Vagina (tissue), 2 donors: ENCODE measurements at regions not wholly inside any gene's neighbourhood (a gene's known extent, or its start where the extent isn't known, plus 50 kb on each side); places are given as distances from the start of the nearest gene placed in this dataset.

ENCODE experiments used
- DNase-seq, 2 donors: peaks; one replicate each; pipeline ENCODE4 v3.0.0-alpha.2; 2017; ENCODE audit errors: extremely low spot score in 2 of 2
- H3K27ac ChIP-seq: fragments of 200-600 bp; sonication (generic); one replicate; pipeline ENCODE4 v1.5.1; 2019
- H3K27me3 ChIP-seq: fragments of 200-600 bp; sonication (generic); one replicate; pipeline ENCODE4 v1.5.1; 2019
- H3K36me3 ChIP-seq, 2 donors: fragments of 200-600 bp; sonication (generic); one replicate each; pipeline ENCODE4 v1.5.1; 2017 to 2019
- H3K4me1 ChIP-seq: fragments of 200-600 bp; sonication (generic); one replicate; pipeline ENCODE4 v1.5.1; 2019
- H3K4me3 ChIP-seq, 2 donors: fragments of 200-600 bp; sonication (generic); 1 replicate in 1 of 2; 2 replicates in 1 of 2; pipeline ENCODE4 v1.5.1; 2016 to 2019
- H3K9me3 ChIP-seq: fragments of 200-600 bp; sonication (generic); one replicate; pipeline ENCODE4 v1.5.1; 2019
- POLR2A ChIP-seq, 2 donors: fragments of 450-650 bp; IDR thresholded peaks; one replicate each; pipeline ENCODE4 v1.6.1; 2017; ENCODE audit warnings: antibody characterized with exemption in 2 of 2, mild to moderate bottlenecking in 2 of 2, moderate library complexity in 2 of 2
- POLR2AphosphoS5 ChIP-seq, 2 donors: sonication (generic); formaldehyde crosslinking; IDR thresholded peaks; one replicate each; pipeline ENCODE4 v1.9.0; 2017; ENCODE audit warnings: antibody characterized with exemption in 2 of 2, mild to moderate bottlenecking in 2 of 2, low read depth in 1 of 2; ENCODE audit not compliant: insufficient read depth in 1 of 2
- intact Hi-C: fragments of 100-400 bp; cut with DNase I; formaldehyde crosslinking; loops from one replicate; pipeline ENCODE4 v1.15.1; 2023
- TF ChIP-seq, protein P1 (sequence below), 3 experiments: fragments of 450-650 bp in 2 of 3; fragments of 200-600 bp in 1 of 3; sonication (generic) in 1 of 3; IDR thresholded peaks; one replicate each; pipeline ENCODE4 v1.5.1; 2017 to 2019; ENCODE audit warnings: antibody characterized with exemption in 3 of 3, mild to moderate bottlenecking in 2 of 3, moderate library complexity in 2 of 3

DNA sequence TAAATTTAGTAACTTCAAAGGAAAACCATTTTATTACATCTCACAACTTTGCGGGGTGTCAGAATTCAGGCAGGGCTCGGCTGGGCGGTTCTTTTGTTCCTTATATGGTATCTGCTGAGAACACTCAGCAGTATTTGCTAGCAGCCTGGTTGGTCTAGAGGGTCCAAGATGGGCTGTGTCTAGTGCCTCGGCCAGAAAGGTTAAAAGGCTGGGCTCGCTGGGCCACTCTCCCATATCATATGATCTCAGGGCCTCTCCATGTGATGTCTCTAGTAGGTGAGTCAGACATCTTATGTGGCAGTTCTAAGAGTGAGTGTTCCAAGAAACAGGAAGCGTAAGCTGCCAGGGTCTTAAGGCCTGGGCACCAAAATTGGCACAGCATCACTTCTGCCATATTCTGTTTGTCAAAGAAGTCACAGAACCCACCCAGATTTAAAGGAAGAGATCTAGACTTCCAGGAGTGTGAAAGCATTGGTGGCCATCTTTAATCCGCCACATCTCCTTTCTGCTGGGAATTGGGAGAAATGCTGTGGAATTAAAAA is 100.9 kb upstream of the ATP6AP2 start:
- intact Hi-C loops: no loop called here
- Histone ChIP-seq H3K4me1 (no peaks in the 10 kb centered on the region), H3K4me3 (no peak overlapping the region), H3K27ac (no peak overlapping the region), H3K36me3 (no peaks in the 10 kb centered on the region), H3K9me3 (no peaks in the 10 kb centered on the region), H3K27me3 (no peaks in the 10 kb centered on the region)
- no peak for DNase-seq
- no peak for TF ChIP-seq POLR2AphosphoS5 (IDR thresholded peaks at IDR 0.05; ENCODE audit: insufficient read depth in 1 of 2, low read depth in 1 of 2)
- TF ChIP-seq POLR2A (IDR thresholded peaks at IDR 0.05): no peak
- TF ChIP-seq, protein P1, sequence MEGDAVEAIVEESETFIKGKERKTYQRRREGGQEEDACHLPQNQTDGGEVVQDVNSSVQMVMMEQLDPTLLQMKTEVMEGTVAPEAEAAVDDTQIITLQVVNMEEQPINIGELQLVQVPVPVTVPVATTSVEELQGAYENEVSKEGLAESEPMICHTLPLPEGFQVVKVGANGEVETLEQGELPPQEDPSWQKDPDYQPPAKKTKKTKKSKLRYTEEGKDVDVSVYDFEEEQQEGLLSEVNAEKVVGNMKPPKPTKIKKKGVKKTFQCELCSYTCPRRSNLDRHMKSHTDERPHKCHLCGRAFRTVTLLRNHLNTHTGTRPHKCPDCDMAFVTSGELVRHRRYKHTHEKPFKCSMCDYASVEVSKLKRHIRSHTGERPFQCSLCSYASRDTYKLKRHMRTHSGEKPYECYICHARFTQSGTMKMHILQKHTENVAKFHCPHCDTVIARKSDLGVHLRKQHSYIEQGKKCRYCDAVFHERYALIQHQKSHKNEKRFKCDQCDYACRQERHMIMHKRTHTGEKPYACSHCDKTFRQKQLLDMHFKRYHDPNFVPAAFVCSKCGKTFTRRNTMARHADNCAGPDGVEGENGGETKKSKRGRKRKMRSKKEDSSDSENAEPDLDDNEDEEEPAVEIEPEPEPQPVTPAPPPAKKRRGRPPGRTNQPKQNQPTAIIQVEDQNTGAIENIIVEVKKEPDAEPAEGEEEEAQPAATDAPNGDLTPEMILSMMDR (IDR thresholded peaks at IDR 0.05): no peak

- Histone ChIP-seq H3K4me3 (no peak overlapping the region), H3K4me1 (no peaks in the 10 kb centered on the region), H3K27ac (no peak overlapping the region), H3K9me3 (no peaks in the 10 kb centered on the region), H3K27me3 (no peaks in the 10 kb centered on the region), H3K36me3 (no peaks in the 10 kb centered on the region)
- TF ChIP-seq, protein P1 (IDR thresholded peaks at IDR 0.05): no peak
- TF ChIP-seq POLR2AphosphoS5 (IDR thresholded peaks at IDR 0.05; ENCODE audit: insufficient read depth in 1 of 2, low read depth in 1 of 2) (no peak), POLR2A (IDR thresholded peaks at IDR 0.05) (no peak)
- no peak for DNase-seq
- intact Hi-C loops: no loop called here
These were observed 102.2 kb upstream of the ATP6AP2 start for GRCh38 chrX:40478474-40479065.

- intact Hi-C loops: no loop called here
- H3K4me3 ChIP-seq: no peak overlapping the region
- TF ChIP-seq POLR2A (IDR thresholded peaks at IDR 0.05) (no peak), POLR2AphosphoS5 (IDR thresholded peaks at IDR 0.05; ENCODE audit: insufficient read depth in 1 of 2, low read depth in 1 of 2) (no peak)
- TF ChIP-seq, protein P1 (IDR thresholded peaks at IDR 0.05): no peak
- H3K27ac ChIP-seq: no peak overlapping the region
- H3K4me1 ChIP-seq: no peaks in the 10 kb centered on the region
- DNase-seq: no peak
- H3K36me3 ChIP-seq: no peaks in the 10 kb centered on the region
- no peaks in the 10 kb centered on the region for H3K9me3 ChIP-seq
- no peaks in the 10 kb centered on the region for H3K27me3 ChIP-seq
These were observed 103.8 kb upstream of the ATP6AP2 start for GRCh38 chrX:40476958-40477357.

- no peak for DNase-seq
- Histone ChIP-seq H3K9me3 (no peaks in the 10 kb centered on the region), H3K27me3 (no peaks in the 10 kb centered on the region), H3K4me1 (no peaks in the 10 kb centered on the region), H3K4me3 (no peak overlapping the region), H3K36me3 (no peaks in the 10 kb centered on the region), H3K27ac (no peak overlapping the region)
- TF ChIP-seq POLR2A (IDR thresholded peaks at IDR 0.05) (no peak), POLR2AphosphoS5 (IDR thresholded peaks at IDR 0.05; ENCODE audit: insufficient read depth in 1 of 2, low read depth in 1 of 2) (no peak)
- TF ChIP-seq, protein P1 (IDR thresholded peaks at IDR 0.05): no peak
- intact Hi-C loops: no loop called here
These were observed 106.1 kb upstream of the ATP6AP2 start for GRCh38 chrX:40474645-40475044.

DNA sequence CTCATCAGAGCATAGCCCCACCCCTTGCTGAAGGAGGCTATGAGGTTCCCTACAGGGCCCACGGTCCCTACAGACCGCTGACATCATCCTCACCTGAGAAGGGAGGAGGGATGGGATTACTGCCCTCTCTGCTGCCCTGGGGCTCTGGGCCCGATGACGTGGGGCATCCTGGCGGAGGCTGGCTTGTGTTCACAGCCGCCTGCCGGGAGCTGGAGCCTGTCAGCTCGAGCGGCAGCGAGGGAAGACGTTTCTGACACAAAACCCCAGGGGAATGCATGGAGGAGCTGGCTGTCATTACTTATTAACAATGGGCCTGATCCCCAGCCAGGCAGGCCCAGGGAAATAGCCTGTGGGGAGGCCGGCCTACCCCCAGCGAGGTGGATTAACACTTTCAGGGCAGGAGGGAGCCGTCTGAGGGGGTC is 106.6 kb upstream of the ATP6AP2 start:
- Histone ChIP-seq H3K4me1 (no peaks in the 10 kb centered on the region), H3K27ac (no peak overlapping the region), H3K36me3 (no peaks in the 10 kb centered on the region), H3K4me3 (no peak overlapping the region), H3K9me3 (no peaks in the 10 kb centered on the region), H3K27me3 (no peaks in the 10 kb centered on the region)
- intact Hi-C loops: no loop called here
- TF ChIP-seq POLR2A (IDR thresholded peaks at IDR 0.05) (no peak), POLR2AphosphoS5 (IDR thresholded peaks at IDR 0.05; ENCODE audit: insufficient read depth in 1 of 2, low read depth in 1 of 2) (no peak)
- TF ChIP-seq, protein P1 (IDR thresholded peaks at IDR 0.05): no peak
- no peak for DNase-seq
